Fibroblast of the aortic adventitia (primary cell): ENCODE measurements at regions not wholly inside any gene's neighbourhood (a gene's known extent, or its start where the extent isn't known, plus 50 kb on each side); places are given as distances from the start of the nearest gene placed in this dataset.

Experiments
- DNase-seq: peaks from one replicate; pipeline ENCODE4 v3.0.0-alpha.2; 2010; ENCODE audit warnings: low read depth
- H3K4me3 ChIP-seq: 2 replicates; pipeline ENCODE4 v1.5.1; 2011; ENCODE audit warnings: low read depth, mild to moderate bottlenecking, control low read depth, low read length, moderate library complexity
- CTCF ChIP-seq: IDR thresholded peaks from 2 replicates; pipeline ENCODE4 v1.5.1; 2011; ENCODE audit warnings: mild to moderate bottlenecking, low read length, control low read depth, inconsistent platforms; ENCODE audit not compliant: insufficient read depth

GRCh38 chr17:72175787-72176515, 55.1 kb downstream of the SOX9 start:
- TF ChIP-seq CTCF: no peak
- DNase-seq: no peak
- H3K4me3 ChIP-seq: no peak overlapping the region

GRCh38 chr17:72176516-72176851, 55.7 kb downstream of the SOX9 start:
- H3K4me3 ChIP-seq: no peak overlapping the region
- TF ChIP-seq CTCF: no peak
- DNase-seq: no peak

- no peak for TF ChIP-seq CTCF
- DNase-seq: no peak
- H3K4me3 ChIP-seq: no peak overlapping the region
These were observed 56.3 kb downstream of the SOX9 start for GRCh38 chr17:72176951-72177660.

- no peak for TF ChIP-seq CTCF
- H3K4me3 ChIP-seq: no peak overlapping the region
- DNase-seq: no peak
These were observed 56.9 kb downstream of the SOX9 start for GRCh38 chr17:72177738-72178137.

GRCh38 chr17:72182371-72182873, 61.6 kb downstream of the SOX9 start:
- DNase-seq: no peak
- H3K4me3 ChIP-seq: no peak overlapping the region
- no peak for TF ChIP-seq CTCF

- no peak overlapping the region for H3K4me3 ChIP-seq
- TF ChIP-seq CTCF: no peak
- no peak for DNase-seq
These were observed 62.4 kb downstream of the SOX9 start for GRCh38 chr17:72183194-72183685.
